DMS114 treated with DMSO at 0.1 percent for 48 hours (cell line): ENCODE measurements at regions not wholly inside any gene's neighbourhood (a gene's known extent, or its start where the extent isn't known, plus 50 kb on each side); places are given as distances from the start of the nearest gene placed in this dataset.
"Not testable (repeated sequence)": the region's sequence is repeated elsewhere in the genome, so short reads cannot be mapped to it uniquely, and the experiment has no call there.

Experiments used
- DNase-seq: peaks from one replicate; lab custom pipeline; 2025; ENCODE audit not compliant: unreplicated experiment; lab: John Stamatoyannopoulos, UW

DNA sequence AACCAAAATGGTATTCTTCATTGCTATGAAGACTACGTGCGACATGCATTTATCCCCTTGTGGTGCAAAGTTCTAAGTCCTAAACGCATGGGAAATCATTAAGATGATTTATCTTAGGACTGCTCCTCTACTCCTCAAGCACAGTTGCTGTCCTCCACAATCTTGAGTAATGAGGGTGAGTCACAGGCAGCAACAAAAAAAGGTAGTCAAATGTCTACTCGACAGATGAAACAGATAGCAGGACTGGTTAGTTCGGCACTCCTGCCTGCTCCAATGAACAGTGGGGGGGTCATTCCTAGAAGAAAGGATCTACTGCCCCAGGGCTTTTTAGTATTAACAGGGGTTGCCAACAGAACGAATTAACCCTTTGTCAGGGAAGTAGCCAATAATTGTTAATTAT, 233.7 kb upstream of the FGF13 start:
- DNase-seq: no peak

DNA sequence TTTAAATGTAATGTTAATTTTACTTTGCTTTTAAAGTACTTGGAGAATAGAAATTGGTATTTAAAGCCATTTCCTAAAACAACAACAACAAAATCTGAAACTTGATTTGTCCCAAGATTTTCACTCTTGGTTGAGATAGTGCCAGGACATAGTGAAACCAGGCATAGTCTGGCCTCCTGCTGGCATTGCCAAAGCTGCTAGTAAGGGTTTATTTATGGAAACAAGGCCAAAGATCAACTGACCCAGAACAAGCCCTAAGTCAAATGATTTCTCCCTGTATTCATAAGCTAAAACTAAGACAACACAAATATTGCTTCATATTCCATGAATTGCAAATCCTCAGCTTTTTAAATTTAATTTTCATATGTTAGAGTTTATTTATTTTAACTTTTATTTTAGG, 227.5 kb upstream of the FGF13 start:
- DNase-seq: no peak

DNA sequence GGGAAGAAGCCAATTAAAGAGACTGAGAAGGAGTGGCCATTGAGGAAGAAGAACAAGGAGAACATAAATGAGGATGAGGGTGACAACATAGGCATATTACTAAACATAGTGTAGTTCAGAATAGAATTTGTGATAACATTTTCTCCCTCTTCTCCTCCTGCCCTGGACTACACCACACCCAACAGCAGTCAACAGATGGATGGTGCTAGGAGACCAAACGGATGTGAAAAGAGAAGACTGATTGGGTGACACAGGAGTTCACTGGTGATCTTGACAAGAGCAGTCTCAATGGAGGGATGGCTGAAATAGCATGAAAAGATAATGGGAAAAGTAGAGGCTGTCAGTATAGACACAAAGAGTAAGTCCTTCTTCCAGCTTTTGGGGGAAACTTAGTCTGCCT, 226.5 kb upstream of the FGF13 start:
- no peak for DNase-seq

DNA sequence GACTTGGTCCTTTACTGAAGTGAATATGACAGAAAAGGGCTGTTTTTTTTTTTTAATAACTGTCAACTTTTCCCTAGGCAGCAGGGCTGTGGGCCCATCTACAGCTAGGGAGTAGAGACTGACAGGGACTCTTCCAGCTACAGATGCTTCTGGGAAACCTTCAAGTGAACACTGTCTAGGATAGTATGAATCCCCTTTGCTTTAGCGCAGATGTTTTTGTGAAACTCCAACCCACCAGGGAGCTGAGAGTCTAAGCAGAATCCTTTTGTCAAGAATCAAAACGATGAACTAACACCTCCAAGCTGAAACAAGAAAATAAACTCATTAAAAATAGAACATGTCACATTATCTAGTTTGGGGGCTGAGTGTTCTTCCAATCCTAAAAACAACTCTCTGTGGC, 219.7 kb upstream of the FGF13 start:
- no peak for DNase-seq

DNA sequence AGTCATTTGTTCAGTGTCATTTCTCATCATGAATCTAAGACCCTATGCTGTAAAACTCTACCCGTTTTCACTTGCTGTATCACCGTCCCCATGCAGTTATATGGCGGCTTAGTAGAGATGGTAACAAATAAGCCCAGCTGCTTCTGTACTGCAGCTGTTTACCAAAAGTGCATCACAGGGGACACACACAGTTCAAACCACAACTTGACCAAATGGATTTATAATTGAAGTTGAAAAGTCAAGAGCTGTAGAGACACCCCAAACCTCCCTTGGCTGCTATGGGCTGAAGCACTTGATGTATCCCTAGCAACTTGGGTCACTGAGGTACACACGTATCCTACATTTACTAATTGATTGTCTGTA, 219.0 kb upstream of the FGF13 start:
- DNase-seq: no peak

DNA sequence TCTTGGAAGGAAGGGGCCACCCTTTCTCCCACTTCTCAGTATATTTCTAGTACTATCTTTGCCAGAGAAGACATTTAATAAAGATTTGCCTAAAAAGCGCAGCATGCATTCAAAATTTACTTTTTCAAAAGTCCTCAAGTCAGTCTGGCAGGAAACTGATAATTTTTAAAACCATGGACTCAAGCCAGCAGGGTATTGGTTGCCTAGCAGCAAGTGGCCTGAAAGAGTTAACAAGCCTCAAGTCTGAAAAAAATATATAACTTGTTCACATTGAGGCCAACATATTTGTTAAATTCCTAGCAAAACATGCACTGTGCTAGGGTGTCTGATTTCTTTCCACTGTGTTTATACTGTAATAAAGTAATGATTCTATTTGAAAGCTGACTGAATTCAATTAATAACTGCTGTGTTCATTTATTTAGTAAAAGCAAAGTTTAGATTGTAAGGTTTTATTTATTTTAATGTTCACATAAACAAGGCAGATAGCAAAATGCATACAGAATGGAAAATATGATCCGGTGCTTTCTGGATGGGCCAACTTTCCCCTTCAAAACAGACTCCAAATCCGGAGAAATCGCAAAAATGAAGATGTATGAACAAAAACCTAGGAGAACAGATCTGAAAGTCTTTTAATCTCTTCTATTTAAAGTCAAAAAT, 218.5 kb upstream of the FGF13 start:
- DNase-seq: no peak

DNA sequence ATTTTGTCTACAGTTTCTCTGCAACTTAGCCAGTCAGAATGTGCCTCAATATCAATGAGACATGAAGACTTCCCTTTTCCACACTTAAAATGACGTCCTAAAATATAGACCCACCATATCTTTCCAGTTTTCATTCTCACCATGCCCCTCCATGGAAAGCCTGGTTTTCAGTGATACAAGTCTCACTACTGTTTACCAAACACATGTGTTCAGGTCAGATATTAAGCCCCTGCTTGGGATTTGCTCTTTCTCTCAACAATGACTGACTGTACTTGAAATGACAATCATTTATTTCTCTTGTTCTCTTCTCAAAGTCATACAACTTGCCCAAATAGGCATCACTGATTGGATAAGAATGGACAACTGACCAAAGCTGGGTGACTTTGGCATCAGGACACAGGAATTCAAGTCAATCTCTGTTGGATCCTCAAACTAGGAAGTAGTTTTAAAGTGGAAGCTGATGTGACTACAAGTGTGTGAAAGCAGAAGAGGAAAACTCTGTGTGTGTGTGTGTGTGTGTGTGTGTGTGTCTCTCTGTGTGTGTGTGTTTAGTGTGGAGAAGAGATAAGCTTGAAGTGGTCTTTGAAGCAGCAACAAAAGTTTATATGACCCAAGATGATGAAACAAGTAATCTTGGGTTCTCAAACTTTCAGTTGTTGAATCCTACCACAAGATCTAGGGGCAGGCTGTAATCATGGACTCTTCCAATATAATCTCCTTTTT, 217.4 kb upstream of the FGF13 start:
- DNase-seq: no peak

DNA sequence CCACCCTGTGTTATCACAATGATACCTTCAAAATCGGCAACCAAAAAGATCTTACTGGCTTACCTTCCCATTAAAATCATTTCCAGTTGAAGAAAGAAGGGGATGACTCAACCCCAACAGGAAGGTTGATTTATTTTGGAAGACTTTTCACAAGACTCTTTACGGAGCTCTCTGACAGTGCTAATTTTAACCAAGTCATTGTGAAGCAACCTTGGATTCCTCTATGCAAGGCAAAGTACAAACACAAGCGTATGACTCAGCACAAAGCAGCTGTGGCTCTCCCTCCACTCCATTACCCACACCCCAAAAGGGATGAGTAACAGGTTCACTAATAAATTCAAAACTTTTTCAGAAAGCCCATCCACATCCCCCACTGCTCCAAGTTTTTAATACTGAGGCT, 213.8 kb upstream of the FGF13 start:
- DNase-seq: no peak

DNA sequence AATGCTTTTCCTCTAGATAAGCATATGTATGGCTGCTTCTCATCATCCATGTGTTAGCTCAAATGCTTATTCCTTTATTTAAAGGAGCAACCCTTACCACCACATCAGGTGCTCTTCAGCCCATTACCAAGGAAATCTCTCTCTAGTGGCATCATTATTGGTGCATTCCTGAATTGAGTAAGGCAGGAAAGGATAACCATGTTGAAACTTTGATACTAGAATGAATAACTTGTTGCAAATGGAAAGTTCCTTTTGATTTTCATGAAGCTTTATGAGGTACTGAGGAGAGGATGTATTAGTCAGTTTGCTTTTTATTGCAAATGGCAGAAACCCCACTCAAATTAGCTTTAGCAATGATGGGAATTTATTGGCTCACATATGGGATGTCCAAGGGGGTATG, 212.3 kb upstream of the FGF13 start:
- no peak for DNase-seq

DNA sequence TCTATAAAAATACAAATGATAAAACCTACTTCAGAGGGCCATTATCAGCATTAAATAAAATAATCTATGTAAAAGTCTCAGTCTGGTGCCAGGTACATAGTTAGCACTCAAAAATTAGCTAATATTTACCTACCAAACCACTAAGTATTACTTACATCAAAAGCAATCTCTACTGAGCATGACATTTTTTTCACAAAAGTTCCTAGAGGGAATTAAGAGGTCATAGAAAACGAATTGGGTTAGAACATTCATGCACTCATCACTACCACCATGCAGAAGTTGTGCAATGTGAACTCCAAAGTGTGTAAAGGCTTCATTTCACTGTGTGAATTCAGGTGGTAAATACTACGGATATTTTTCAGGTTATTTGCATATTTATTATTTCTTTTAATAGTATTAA, 209.5 kb upstream of the FGF13 start:
- no peak for DNase-seq

DNA sequence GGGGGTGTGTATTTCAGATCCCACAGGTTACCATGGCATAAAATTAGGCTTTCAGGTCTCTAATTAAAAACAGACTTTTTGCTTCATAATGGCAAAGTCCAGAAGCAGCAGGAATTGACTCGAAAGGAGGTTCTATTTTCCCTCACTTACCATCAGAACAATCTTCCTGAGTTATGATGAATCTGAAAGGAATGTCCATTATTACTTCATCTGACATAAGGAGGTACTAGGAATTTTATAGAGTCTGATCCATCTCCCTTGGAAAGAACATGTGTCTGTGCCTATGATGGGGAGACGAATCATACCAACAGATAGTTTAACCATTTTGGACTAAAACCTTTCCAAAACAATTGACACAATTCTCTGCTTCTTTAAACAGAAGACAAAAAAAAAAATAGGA, 206.3 kb upstream of the FGF13 start:
- no peak for DNase-seq

DNA sequence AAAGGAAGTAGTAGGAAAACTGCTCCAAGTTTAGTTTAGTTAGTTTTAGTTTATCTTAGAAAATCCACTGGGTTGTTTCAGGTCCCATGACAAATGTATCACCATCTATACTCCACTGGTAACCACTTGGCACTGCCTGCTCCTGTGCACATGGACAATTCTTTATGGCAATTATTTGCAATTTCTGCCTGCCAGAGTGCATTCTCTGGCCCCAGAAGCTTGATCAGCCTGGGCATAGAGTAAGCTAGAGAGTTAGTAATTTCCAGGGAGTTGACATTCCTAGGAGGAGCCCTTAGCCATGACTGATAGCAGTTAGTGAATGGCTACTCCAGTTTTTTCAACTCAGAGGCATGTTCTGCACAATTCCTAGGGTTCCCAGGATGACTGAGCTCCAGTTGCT, 203.2 kb upstream of the FGF13 start:
- no peak for DNase-seq

DNA sequence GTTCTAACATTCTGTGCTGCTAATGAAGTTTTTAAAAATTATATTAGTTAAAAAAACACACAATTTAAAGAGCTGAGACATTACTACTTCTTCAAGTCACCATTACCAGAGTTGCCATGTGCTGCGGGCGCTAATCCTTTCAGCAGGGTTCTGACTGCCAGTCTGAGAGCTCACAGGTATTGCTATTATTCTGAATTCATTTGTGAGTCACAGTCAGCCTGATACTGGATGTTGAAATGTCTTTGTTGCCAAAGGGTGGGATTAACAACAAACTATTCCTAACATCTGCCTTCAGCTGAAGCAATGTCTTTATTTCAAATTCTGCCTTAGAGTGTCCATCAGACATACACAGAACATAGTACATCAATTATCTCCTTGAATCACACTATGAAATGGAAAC, 197.1 kb upstream of the FGF13 start:
- DNase-seq: no peak

DNA sequence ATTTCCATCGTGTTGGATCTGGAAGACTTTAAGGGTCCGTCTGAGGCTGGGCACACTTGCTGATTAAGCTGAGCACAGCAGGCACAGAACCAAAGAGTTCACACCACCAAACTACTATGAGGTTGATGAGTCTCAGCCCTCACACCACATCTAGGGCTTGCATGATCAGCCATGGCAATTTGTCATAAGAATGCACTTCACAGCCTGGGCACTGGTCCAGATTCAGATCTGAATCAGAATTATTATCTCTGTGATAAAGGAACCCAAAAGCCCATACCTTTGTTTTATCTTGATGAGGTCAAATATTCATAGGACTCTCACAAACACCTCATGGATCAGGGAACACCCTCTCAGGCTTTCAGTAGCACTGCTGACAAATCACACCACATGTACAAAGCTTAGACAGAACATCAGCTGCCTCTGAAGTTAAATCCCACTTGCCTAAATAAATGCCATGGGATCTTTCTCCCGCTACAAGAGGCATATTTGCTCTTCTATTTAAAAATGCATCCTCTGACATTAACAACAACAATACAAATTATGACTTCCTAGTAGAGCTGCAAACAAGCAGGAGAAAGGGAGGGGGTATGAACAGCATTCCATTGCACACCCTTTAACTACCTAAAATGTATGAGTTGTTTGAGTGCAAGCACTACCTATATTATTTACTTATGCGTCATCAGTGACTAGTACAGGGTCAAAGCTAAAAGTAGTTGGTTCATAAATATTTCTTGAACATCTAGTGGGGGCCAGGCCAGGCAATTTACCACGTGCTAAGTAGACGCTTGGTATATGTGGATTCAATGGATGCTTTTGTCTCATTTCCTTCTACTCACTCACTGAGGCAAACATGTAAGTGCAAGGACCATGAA, 186.3 kb upstream of the FGF13 start:
- DNase-seq: no peak

DNA sequence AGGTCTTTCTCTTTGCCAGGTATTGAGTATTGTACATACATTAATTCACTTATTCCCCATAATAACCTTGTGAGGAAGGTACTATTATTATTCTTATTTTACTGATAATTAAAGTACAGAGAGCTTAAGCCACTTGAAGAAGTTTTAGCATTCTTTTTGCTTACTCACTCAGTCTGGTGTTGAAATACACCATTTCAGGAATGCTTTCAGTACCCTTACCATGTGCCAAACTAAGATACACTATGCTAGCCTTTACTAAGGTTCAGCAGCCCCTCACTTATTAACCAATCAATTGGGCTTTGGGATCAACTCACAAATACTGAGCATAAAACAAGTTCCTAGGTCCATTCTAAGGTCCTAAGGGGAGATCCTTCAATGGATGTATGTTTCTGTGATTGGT, 179.0 kb upstream of the FGF13 start:
- DNase-seq: no peak

DNA sequence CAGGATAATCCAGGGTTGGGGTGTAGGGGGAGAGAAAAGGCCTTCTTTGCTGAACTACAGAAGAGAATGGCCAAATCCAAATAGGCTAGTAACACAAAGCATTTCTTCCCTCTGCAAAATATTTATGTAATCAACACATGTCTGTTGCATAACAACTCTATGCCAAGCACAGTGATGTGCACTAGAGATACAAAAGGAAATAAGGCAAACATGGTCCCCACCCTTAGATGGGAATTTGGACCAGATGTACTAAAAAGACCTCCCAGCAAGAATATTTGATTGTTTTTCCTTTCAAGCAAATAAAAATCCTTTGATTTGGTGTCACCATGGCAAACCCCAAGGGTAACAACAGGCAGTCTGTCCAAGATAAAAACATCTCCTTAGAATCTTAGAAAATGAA, 177.6 kb upstream of the FGF13 start:
- no peak for DNase-seq

DNA sequence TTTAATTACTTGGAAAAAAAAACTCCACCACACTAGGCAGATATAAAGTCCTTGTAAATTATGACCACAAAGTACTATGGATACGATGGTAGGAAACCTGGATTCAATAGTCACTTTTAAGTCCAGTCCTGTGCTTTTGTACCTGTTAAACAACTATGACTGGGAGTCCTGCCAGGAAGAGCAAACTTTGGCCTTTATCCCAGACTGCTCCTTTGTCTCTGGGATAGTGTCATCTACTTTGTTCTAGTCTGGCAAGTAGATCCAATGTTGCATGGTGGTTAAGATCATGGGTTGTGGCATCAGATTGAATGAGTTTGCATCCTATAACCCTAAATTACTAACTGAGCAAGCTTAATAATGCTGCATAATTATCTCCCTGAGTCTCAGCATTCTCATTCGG, 175.3 kb upstream of the FGF13 start:
- DNase-seq: no peak

DNA sequence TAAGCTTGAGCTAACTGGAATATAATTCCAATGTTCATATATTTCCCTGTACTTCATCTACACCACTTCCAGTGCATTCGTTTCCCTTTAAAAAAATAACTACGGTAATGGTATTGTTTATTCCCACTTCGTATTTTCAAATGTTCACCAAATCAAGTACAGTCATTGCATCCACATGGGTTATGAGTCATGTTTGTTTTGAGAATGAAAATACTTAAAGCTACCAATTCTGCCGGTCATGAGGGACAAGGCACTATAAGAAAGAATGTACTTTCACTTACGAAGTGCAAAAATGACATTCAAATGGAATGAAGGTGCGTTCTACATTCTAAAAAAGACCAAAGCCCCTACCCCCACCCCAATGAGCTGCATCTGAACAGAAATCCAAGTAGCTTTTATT, 174.4 kb upstream of the FGF13 start:
- no peak for DNase-seq

DNA sequence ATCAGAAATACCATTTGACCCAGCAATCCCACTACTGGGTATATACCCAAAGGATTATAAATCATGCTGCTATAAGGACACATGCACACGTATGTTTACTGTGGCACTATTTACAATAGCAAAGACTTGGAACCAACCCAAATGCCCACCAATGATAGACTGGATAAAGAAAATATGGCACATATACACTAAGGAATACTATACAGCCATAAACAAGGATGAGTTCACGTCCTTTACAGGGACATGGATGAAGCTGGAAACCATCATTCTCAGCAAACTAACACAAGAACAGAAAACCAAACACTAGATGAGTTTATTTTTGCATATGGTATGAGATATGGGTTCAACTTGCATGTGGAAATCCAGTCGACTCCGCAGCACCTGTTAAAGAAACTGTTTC, 168.8 kb upstream of the FGF13 start:
- not testable (repeated sequence) for DNase-seq

DNA sequence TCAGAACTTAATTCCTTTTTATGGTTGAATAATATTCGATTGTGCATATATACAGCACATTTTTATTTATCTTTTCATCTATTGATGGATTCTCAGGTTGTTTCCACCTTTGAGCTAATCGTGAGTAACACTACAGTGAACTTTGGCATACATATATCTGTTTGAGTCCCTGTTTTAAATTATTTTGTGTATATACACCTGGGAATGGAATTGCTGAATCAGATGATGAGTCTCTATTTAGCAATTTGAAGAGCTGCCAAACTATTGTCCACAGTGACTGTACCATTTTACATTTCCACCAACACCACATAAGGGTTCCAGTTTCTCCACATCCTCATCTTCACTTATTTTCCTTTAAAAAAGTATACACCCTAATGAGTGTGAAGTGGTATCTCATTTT, 166.2 kb upstream of the FGF13 start:
- DNase-seq: no peak

DNA sequence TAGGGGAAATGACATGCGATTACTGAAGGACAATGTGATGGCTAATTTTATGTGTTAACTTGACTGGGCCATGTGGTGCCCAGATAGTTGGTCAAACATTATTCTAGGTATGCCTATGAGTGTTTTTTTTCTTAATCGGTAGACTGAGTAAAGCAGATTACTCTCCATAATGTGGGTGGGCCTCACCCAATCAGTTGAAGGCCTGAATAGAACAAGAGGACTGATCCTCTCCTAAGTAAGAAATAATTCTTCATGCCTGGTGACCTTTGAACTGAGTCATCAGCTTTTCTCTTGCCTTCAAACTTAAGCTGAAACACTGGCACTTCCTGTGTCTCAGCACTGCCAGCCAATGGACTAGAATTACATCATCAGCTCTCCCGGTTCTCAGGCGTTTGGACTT, 164.0 kb upstream of the FGF13 start:
- no peak for DNase-seq

DNA sequence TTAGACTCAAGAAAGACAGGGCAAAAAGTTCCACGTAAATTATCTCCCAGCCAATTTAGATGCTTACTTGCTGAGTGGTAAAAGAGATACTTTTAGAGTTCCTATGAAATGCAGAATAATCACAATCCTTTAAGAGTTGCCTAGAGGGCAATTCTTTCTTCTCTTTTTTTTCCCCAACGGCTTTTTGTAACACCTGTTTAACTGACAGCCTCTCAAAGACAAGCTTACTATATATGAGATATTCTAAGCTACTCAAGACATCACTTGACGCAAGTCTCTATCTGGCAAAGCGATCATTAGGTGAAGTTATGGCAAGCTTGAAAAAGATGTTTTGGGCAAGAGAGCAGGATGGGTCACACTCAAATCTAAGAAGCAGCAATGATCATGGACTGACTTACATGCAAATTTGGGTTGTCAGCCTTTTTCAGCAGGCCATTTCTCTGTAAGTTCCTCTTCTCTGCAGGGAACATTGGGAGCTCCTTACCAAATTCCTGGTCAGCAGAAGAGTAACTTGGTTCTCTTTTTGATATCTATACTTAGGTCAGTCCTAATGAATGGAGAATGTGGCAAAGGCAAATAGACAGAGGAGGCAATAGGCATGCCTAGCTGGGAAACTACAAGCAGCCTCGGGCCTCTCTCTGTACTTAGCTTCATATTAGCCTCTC, 162.9 kb upstream of the FGF13 start:
- no peak for DNase-seq
